GM18861 (cell line): ENCODE measurements at regions not wholly inside any gene's neighbourhood (a gene's known extent, or its start where the extent isn't known, plus 50 kb on each side); places are given as distances from the start of the nearest gene placed in this dataset.

Experiments
- ATAC-seq: cut with Tn5 transposase; IDR thresholded peaks from one replicate; pipeline ENCODE4 v1.9.1; 2021; ENCODE audit not compliant: unreplicated experiment

DNA sequence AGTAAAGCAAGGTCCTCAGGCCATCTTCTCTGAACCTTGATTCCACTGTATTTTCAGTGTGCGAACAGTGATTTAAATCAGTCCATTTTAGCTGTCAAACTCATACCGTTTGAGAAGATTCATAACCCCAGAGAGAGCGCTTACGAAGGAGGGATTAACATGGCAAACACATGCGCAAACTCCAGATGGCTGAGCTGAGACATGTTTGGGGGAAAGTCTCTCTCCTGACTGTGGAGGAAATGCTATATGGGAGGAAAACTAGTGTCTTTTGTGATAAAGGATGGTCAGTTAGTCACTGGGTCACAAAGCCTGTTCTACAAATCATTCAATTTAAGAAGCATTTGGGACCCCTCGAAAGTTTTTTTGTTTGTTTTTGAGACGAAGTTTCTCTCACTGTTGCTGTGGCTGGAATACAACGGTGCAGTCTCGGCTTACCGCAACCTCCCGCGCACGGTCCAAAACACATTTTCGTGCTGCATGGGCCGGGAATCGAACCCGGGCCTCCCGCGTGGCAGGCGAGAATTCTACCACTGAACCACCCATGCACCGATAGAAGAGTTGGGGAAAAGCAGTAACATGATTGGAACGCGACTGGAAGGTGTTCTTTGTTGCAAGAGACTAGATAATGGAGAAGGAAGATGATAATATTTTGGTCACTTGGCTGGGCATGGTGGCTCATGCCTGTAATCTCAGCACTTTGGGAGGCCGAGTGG, 58.4 kb upstream of the CXADR start:
- no peak for ATAC-seq

DNA sequence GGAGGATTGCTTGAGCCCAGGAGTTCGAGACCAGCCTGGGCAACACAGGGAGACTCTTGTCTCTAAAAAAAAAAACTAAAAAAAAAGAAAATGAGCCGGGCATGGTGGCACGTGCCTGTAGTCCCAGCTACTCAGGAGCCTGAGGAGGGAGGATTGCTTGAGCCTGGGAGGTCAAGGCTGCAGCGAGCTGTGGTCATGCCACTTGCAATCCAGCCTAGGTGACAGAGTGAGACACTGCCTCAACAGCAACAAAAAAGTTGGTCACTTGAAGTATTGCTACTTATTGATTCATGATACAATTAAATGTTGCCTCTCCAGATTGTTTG, 57.9 kb upstream of the CXADR start:
- ATAC-seq: no peak

DNA sequence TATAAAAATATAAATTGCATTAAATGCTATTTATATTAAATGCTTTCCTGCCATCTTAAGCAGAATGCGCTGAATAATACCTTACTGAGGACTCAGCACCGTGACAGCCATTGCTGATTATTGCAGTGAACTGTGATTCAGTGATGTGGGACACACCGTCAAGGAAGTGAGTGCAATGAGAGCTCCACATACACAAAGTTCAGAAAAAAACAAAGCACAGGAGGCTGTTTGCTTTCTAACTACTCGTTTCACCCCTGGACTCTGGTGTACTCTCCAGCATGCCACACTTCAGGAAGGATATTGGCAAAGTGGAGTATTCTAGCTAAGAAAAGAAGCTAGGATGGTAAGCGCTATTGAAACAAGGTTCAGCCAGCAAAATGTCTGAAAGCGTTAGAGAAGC, 57.4 kb upstream of the CXADR start:
- no peak for ATAC-seq

DNA sequence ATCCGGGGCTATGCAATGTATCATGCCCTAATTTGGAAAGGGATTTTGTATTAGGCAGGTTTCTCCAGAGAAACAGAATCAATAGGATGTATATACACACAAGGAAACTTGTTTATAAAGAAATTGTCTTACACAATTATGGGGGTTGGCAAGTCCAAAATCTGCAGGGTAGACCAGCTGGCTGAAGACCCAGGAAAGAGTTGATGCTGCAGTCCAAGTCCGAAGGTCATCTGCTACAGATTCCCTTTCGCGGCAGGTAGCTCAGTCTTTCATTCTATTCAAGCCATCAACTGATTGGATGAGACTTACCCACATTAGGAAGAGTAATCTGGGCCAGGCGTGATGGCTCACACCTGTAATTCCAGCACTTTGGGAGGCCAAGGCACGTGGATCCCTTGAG, 54.6 kb upstream of the CXADR start:
- ATAC-seq: no peak

DNA sequence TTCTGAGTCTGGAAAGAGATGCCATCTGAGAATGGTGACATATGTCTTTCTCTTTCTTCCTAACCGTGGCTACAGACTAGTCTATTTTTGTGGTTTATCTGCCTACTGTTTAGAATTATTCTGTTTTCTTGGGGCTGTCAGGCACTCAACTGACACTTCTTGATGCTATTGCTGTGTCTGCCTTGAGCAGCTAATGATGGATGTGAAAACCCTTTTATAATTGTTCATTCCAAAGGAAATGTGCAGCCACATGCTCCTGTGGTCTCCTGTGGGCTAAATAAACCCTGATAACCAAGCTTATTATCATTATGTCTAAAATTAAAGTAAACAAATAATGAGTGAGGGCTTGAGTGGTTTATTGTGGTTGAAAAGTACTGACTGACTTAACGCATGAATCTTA, 52.7 kb upstream of the CXADR start:
- no peak for ATAC-seq

DNA sequence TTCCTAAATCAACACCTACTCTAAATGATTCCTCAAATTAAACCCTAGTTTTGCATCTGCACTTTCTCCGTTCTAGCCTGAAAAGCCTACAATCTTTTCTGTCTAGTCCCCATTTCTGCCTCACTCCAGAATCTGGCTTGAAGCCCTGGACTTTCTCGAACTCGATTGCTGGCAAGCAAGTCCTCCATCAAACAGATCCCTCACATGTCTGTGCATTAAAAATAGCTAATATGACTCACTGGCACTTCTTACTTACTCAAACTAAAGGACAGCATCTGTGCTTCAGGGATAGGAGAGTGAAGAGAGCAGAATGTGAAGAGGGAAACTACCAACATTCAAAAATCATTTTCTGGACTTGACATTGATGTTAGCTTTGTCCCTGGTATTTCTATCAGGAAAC, 51.8 kb upstream of the CXADR start:
- no peak for ATAC-seq

DNA sequence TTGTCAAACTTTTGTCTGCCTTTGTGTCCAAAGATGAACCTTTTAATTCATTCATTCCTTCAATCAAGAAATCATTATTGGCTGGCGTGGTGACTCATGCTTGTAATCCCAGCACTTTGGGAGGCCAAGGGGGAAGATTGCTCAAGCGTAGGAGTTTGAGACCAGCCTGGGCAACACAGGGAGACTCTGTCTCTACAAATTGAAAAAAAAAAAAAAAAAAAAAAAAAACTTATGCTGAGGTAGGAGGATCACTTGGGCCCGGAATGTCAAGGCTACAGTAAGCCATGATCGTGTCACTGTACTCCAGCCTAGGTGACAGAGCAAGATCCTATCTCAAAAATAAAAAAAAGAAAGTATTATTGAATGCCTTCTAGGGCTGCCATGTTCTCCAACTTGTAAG, 51.3 kb upstream of the CXADR start:
- no peak for ATAC-seq

DNA sequence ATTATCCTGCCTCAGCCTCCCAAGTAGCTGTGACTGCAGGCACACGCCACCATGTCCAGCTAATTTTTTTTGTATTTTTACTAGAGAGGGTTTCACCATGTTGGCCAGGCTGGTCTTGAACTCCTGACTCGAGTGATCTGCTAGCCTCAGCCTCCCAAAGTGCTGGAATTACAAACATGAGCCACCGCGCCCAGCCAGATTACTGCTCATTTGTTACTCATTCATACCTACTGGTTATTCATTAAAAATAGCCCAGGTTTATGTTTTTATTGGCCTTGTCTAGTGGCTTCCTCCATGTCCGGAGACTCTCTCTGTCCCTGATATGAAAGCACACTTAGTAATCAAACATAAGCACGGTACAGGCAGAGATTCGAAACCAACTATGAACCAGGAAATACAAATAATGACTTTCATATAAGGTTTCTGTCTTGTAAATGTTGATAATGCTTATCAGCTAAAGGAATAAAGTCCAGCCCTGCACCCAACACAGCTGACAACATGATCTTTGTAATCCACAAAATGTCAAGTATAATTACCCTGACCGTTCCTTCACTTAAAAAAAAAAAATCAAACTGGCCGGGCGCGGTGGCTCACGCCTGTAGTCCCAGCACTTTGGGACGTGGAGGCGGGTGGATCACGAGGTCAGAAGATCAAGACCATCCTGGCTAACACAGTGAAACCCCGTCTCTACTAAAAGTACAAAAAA, 50.4 kb upstream of the CXADR start:
- ATAC-seq: no peak
